WTC11 (cell line): ENCODE measurements at regions not wholly inside any gene's neighbourhood (a gene's known extent, or its start where the extent isn't known, plus 50 kb on each side); places are given as distances from the start of the nearest gene placed in this dataset.

Source experiments
- ATAC-seq: fragments of 200-7000 bp; cut with Tn5 transposase; 2 replicates; pipeline ENCODE4 v1.10.0; 2021; ENCODE audit warnings: mild to moderate bottlenecking, moderate library complexity
- CTCF ChIA-PET: fragments of 300-600 bp; sonication (Branson Sonifier 250); formaldehyde crosslinking; loops from one replicate; lab custom pipeline; 2021; ENCODE audit warnings: antibody characterized with exemption; lab: Charles Lee
- POLR2A ChIA-PET: fragments of 350-600 bp; sonication (Branson Sonifier 250); formaldehyde crosslinking; loops from one replicate; lab custom pipeline; 2021; ENCODE audit warnings: antibody characterized with exemption; lab: Charles Lee
- DNase-seq: peaks from one replicate; pipeline ENCODE4 v3.0.0; 2021; ENCODE audit warnings: low spot score
- H3K27ac Mint-ChIP-seq: 2 replicates; pipeline ENCODE4 v1.8.0; 2021; ENCODE audit warnings: mixed read lengths
- H3K27me3 Mint-ChIP-seq: 2 replicates; pipeline ENCODE4 v1.8.0; 2021; ENCODE audit warnings: low read depth, mild to moderate bottlenecking, moderate library complexity, mixed read lengths
- H3K36me3 Mint-ChIP-seq: 2 replicates; pipeline ENCODE4 v1.8.0; 2021; ENCODE audit warnings: mixed read lengths
- H3K4me1 Mint-ChIP-seq: 2 replicates; pipeline ENCODE4 v1.8.0; 2022; ENCODE audit warnings: mixed read lengths
- H3K4me3 Mint-ChIP-seq: 2 replicates; pipeline ENCODE4 v1.8.0; 2021; ENCODE audit warnings: mild to moderate bottlenecking, moderate library complexity, mixed read lengths
- H3K9me3 Mint-ChIP-seq: 2 replicates; pipeline ENCODE4 v1.8.0; 2021; ENCODE audit warnings: mixed read lengths
- ETV6 ChIP-seq: sonication (generic); formaldehyde crosslinking; IDR thresholded peaks from 2 replicates; pipeline ENCODE4 v1.8.1; 2022; ENCODE audit warnings: mild to moderate bottlenecking, missing genetic modification reagents
- FOXJ3 ChIP-seq: sonication (generic); formaldehyde crosslinking; IDR thresholded peaks from 2 replicates; pipeline ENCODE4 v1.9.0; 2021; ENCODE audit warnings: missing genetic modification reagents, mild to moderate bottlenecking, borderline replicate concordance
- FOXK1 ChIP-seq: sonication (generic); formaldehyde crosslinking; IDR thresholded peaks from 2 replicates; pipeline ENCODE4 v1.8.0; 2022; ENCODE audit warnings: mild to moderate bottlenecking, moderate library complexity, missing genetic modification reagents
- FOXP4 ChIP-seq: sonication (generic); formaldehyde crosslinking; IDR thresholded peaks from 2 replicates; pipeline ENCODE4 v1.8.0; 2022; ENCODE audit warnings: mild to moderate bottlenecking, missing genetic modification reagents
- IRF1 ChIP-seq: sonication (generic); formaldehyde crosslinking; IDR thresholded peaks from 2 replicates; pipeline ENCODE4 v1.8.0; 2023; ENCODE audit warnings: missing genetic modification reagents
- JAZF1 ChIP-seq: fragments of 250-450 bp; sonication (Bioruptor Pico); IDR thresholded peaks from 2 replicates; pipeline ENCODE4 v1.9.0; 2021; ENCODE audit warnings: moderate library complexity, mild to moderate bottlenecking, inconsistent platforms
- NR2C2 ChIP-seq: sonication (generic); formaldehyde crosslinking; IDR thresholded peaks from 2 replicates; pipeline ENCODE4 v1.8.0; 2022; ENCODE audit warnings: mild to moderate bottlenecking, missing genetic modification reagents
- PRRX2 ChIP-seq: fragments of 250-450 bp; sonication (Bioruptor Pico); IDR thresholded peaks from 2 replicates; pipeline ENCODE4 v1.8.0; 2021; ENCODE audit warnings: mild to moderate bottlenecking
- SMAD3 ChIP-seq: sonication (generic); formaldehyde crosslinking; IDR thresholded peaks from 2 replicates; pipeline ENCODE4 v1.8.0; 2022; ENCODE audit warnings: missing genetic modification reagents, mild to moderate bottlenecking, borderline replicate concordance
- SP1 ChIP-seq: sonication (generic); formaldehyde crosslinking; conservative IDR thresholded peaks from 2 replicates; pipeline ENCODE4 v1.8.1; 2022; ENCODE audit warnings: missing genetic modification reagents
- TEAD1 ChIP-seq: sonication (generic); formaldehyde crosslinking; IDR thresholded peaks from 2 replicates; pipeline ENCODE4 v1.8.0; 2022; ENCODE audit warnings: mild to moderate bottlenecking, missing genetic modification reagents
- USF1 ChIP-seq: sonication (generic); formaldehyde crosslinking; IDR thresholded peaks from 2 replicates; pipeline ENCODE4 v1.8.0; 2022; ENCODE audit warnings: mild to moderate bottlenecking, missing genetic modification reagents
- ZNF416 ChIP-seq: fragments of 250-450 bp; sonication (Bioruptor Pico); IDR thresholded peaks from 2 replicates; pipeline ENCODE4 v1.9.0; 2021; ENCODE audit warnings: mild to moderate bottlenecking, inconsistent platforms
- ZNF423 ChIP-seq: fragments of 250-450 bp; sonication (Bioruptor Pico); IDR thresholded peaks from 2 replicates; pipeline ENCODE4 v2.1.2; 2022; ENCODE audit warnings: mild to moderate bottlenecking, moderate library complexity
- TF ChIP-seq, protein P1 (sequence below): sonication (generic); formaldehyde crosslinking; IDR thresholded peaks from 2 replicates; pipeline ENCODE4 v1.8.0; 2022; ENCODE audit warnings: mild to moderate bottlenecking, missing genetic modification reagents
- TF ChIP-seq, protein P2 (sequence below): fragments of 250-450 bp; sonication (Bioruptor Pico); IDR thresholded peaks from 2 replicates; pipeline ENCODE4 v1.9.0; 2021; ENCODE audit warnings: mild to moderate bottlenecking
- TF ChIP-seq, protein P3 (sequence below): sonication (generic); formaldehyde crosslinking; IDR thresholded peaks from 2 replicates; pipeline ENCODE4 v1.8.0; 2022; ENCODE audit warnings: missing genetic modification reagents

DNA sequence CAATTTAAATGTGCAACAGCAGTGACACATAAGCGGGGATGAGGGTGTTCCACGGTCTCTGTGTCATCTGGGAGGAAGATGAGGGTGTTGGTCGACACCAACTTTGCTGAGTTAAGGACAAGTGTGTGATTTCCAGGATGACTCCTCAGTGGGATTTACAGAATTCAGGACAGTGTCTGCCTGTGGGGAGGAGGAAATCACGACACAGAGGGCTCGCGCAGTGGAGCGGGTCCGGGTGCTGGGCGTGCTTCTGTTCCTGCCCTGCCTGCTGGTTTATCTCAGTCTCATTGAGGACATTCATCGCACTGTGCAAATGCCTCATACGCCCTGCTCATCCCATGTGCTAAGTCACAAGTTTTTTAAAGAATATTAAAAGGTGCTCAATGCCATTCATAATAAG lies 73.7 kb upstream of the ADAMTS2 start:
- H3K4me1 Mint-ChIP-seq = no peaks in the 10 kb centered on the region
- no peaks in the 10 kb centered on the region for H3K27me3 Mint-ChIP-seq
- no peak for TF ChIP-seq USF1 (CRISPR knock-in tag)
- TF ChIP-seq, protein P1, sequence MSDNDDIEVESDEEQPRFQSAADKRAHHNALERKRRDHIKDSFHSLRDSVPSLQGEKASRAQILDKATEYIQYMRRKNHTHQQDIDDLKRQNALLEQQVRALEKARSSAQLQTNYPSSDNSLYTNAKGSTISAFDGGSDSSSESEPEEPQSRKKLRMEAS = no peak
- no peak for TF ChIP-seq JAZF1
- no peak for TF ChIP-seq ZNF416 (CRISPR knock-in tag)
- no peak for TF ChIP-seq ETV6 (CRISPR knock-in tag)
- TF ChIP-seq FOXK1 (CRISPR knock-in tag) = no peak
- TF ChIP-seq NR2C2 = no peak
- TF ChIP-seq PRRX2 = no peak
- no peak for TF ChIP-seq SP1 (CRISPR knock-in tag)
- no peak for TF ChIP-seq TEAD1 (CRISPR knock-in tag)
- DNase-seq (no peak), ATAC-seq (no peak)
- H3K9me3 Mint-ChIP-seq = no peaks in the 10 kb centered on the region
- ChIA-PET POLR2A (interaction anchor here (0.6 kb wide), 1 partner anchor 276 kb away, joined by 3 read pairs; no protein-coding TSS in a partner anchor), CTCF (no interaction called here)
- no peak overlapping the region for H3K27ac Mint-ChIP-seq
- no peaks in the 10 kb centered on the region for H3K36me3 Mint-ChIP-seq
- no peak overlapping the region for H3K4me3 Mint-ChIP-seq

DNA sequence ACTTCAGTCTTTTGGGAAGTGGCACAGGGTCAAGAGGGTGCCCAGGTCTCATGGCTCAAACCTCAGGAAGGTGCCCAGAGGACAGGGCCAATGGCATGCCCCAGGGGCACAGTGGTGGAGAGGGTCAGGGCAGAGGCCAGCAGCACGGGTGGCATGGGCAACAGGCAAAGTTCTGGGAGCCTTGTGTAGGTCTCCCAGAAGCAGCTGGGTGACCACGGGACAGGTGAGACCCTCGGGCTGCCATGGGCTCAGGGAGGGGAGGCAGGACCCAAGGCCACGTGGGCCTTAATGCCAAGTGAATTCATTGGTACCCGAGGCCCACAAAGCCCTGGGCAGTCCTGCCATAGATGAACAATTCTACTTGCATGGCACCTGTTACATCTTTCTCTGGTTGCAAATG lies 72.4 kb upstream of the ADAMTS2 start:
- TF ChIP-seq SMAD3 (CRISPR knock-in tag) (no peak), FOXP4 (no peak), ZNF423 (no peak), FOXJ3 (CRISPR knock-in tag) (no peak), IRF1 (CRISPR knock-in tag) (no peak)
- TF ChIP-seq, protein P1 = no peak
- TF ChIP-seq, protein P2, sequence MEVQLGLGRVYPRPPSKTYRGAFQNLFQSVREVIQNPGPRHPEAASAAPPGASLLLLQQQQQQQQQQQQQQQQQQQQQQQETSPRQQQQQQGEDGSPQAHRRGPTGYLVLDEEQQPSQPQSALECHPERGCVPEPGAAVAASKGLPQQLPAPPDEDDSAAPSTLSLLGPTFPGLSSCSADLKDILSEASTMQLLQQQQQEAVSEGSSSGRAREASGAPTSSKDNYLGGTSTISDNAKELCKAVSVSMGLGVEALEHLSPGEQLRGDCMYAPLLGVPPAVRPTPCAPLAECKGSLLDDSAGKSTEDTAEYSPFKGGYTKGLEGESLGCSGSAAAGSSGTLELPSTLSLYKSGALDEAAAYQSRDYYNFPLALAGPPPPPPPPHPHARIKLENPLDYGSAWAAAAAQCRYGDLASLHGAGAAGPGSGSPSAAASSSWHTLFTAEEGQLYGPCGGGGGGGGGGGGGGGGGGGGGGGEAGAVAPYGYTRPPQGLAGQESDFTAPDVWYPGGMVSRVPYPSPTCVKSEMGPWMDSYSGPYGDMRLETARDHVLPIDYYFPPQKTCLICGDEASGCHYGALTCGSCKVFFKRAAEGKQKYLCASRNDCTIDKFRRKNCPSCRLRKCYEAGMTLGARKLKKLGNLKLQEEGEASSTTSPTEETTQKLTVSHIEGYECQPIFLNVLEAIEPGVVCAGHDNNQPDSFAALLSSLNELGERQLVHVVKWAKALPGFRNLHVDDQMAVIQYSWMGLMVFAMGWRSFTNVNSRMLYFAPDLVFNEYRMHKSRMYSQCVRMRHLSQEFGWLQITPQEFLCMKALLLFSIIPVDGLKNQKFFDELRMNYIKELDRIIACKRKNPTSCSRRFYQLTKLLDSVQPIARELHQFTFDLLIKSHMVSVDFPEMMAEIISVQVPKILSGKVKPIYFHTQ (CRISPR knock-in tag) = no peak
- TF ChIP-seq, protein P3, sequence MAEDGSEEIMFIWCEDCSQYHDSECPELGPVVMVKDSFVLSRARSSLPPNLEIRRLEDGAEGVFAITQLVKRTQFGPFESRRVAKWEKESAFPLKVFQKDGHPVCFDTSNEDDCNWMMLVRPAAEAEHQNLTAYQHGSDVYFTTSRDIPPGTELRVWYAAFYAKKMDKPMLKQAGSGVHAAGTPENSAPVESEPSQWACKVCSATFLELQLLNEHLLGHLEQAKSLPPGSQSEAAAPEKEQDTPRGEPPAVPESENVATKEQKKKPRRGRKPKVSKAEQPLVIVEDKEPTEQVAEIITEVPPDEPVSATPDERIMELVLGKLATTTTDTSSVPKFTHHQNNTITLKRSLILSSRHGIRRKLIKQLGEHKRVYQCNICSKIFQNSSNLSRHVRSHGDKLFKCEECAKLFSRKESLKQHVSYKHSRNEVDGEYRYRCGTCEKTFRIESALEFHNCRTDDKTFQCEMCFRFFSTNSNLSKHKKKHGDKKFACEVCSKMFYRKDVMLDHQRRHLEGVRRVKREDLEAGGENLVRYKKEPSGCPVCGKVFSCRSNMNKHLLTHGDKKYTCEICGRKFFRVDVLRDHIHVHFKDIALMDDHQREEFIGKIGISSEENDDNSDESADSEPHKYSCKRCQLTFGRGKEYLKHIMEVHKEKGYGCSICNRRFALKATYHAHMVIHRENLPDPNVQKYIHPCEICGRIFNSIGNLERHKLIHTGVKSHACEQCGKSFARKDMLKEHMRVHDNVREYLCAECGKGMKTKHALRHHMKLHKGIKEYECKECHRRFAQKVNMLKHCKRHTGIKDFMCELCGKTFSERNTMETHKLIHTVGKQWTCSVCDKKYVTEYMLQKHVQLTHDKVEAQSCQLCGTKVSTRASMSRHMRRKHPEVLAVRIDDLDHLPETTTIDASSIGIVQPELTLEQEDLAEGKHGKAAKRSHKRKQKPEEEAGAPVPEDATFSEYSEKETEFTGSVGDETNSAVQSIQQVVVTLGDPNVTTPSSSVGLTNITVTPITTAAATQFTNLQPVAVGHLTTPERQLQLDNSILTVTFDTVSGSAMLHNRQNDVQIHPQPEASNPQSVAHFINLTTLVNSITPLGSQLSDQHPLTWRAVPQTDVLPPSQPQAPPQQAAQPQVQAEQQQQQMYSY = no peak
- CTCF ChIA-PET = no interaction called here
- DNase-seq = no peak
- H3K9me3 Mint-ChIP-seq = peaks cover 7% of the 10 kb centered on the region; the same call in 1 of the 2 replicates
- H3K27ac Mint-ChIP-seq = no peak overlapping the region
- H3K4me1 Mint-ChIP-seq = no peaks in the 10 kb centered on the region
- H3K4me3 Mint-ChIP-seq = no peak overlapping the region
- H3K36me3 Mint-ChIP-seq = no peaks in the 10 kb centered on the region
- ATAC-seq = no peak
- H3K27me3 Mint-ChIP-seq = no peaks in the 10 kb centered on the region
- POLR2A ChIA-PET = no interaction called here
